ENCODE measurements at regions not wholly inside any gene's neighbourhood (a gene's known extent, or its start where the extent isn't known, plus 50 kb on each side); places are given as distances from the start of the nearest gene placed in this dataset.
"Not testable (repeated sequence)": the region's sequence is repeated elsewhere in the genome, so short reads cannot be mapped to it uniquely, and the experiment has no call there.

DNA sequence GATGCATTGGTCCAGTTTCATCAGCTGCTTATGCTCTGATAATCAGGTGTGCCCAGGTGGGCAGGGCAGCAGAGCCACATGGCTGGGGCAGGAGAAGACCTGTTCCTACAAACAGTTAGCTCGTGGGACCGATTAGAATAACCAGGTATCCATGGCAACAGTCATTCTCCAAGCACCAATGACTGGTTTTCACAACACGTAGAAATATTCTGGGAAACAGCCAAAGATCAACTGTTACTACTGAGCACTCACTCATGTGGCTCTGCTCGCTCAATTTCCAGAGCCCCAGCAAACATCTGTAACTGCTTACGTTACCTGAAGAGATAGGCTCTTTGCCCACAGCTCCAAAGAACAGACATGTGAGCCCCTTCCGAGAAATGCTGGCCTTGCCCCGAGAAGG, 302.0 kb downstream of the AGTPBP1 start:
- Histone ChIP-seq H3K27ac (no peak overlapping the region), H3K9me3 (peaks cover 0 to 3% (median 0%) of the 10 kb centered on the region in 4 donors), H3K36me3 (no peaks in the 10 kb centered on the region), H3K27me3 (no peaks in the 10 kb centered on the region), H3K4me1 (no peaks in the 10 kb centered on the region), H3K4me3 (no peak overlapping the region)
- DNase-seq (no peak), ATAC-seq (ENCODE audit: low FRiP score in 2 of 2) (no peak)
- TF ChIP-seq POLR2AphosphoS5 (IDR thresholded peaks at IDR 0.05) (no peak), POLR2A (IDR thresholded peaks at IDR 0.05) (no peak), EP300 (IDR thresholded peaks at IDR 0.05) (no peak)
- TF ChIP-seq, protein P1, sequence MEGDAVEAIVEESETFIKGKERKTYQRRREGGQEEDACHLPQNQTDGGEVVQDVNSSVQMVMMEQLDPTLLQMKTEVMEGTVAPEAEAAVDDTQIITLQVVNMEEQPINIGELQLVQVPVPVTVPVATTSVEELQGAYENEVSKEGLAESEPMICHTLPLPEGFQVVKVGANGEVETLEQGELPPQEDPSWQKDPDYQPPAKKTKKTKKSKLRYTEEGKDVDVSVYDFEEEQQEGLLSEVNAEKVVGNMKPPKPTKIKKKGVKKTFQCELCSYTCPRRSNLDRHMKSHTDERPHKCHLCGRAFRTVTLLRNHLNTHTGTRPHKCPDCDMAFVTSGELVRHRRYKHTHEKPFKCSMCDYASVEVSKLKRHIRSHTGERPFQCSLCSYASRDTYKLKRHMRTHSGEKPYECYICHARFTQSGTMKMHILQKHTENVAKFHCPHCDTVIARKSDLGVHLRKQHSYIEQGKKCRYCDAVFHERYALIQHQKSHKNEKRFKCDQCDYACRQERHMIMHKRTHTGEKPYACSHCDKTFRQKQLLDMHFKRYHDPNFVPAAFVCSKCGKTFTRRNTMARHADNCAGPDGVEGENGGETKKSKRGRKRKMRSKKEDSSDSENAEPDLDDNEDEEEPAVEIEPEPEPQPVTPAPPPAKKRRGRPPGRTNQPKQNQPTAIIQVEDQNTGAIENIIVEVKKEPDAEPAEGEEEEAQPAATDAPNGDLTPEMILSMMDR (IDR thresholded peaks at IDR 0.05): no peak
- 79 to 82% methylated on average over 7 of the region's 7 CpGs for WGBS, 2 donors

DNA sequence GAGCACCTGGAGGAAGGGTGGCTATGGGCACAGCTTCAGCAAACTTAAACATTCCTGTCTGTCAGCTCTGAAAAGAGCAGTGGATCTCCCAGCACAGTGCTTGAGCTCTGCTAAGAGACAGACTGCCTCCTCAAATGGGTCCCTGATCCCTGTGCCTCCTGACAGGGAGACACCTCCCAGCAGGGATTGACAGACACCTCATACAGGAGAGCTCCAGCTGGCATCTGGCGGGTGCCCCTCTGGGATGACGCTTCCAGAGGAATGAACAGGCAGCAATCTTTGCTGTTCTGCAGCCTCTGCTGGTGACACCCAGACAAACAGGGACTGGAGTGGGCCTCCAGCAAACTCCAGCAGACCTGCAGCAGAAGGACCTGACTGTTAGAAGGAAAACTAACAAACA, 307.8 kb downstream of the AGTPBP1 start:
- WGBS, 2 donors: 81 to 100% methylated on average over 2 of the region's 2 CpGs
- not testable (repeated sequence) for H3K27me3 ChIP-seq; H3K9me3 ChIP-seq; DNase-seq; H3K36me3 ChIP-seq; H3K4me3 ChIP-seq; H3K27ac ChIP-seq; ATAC-seq (ENCODE audit: low FRiP score in 2 of 2)
- H3K4me1 ChIP-seq: peaks cover 0 to 25% (median 10%) of the 10 kb centered on the region in 4 donors

DNA sequence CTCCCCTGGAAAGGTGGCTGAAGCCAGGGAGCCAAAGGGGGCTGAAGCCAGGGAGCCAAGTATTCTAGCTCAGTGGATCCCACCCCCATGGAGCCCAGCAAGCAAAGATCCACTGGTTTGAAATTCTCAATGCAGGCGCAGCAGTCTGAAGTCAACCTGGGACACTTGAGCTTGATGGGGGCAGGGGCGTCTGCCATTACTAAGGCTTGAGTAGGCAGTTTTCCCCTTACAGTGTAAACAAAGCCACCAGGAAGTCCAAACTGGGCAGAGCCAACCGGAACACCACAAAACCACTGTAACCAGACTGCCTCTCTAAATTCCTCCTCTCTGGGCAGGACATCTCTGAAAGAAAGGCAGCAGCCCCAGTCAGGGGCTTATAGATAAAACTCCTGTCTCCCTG, 308.2 kb downstream of the AGTPBP1 start:
- H3K27ac ChIP-seq; H3K36me3 ChIP-seq; H3K27me3 ChIP-seq; ATAC-seq (ENCODE audit: low FRiP score in 2 of 2); H3K4me3 ChIP-seq; H3K9me3 ChIP-seq: not testable (repeated sequence)
- peaks cover 0 to 25% (median 10%) of the 10 kb centered on the region in 4 donors for H3K4me1 ChIP-seq
- peak in 1 of 2 donors; percentile 52 for DNase-seq
- WGBS, 2 donors: 38 to 57% methylated on average over 3 of the region's 3 CpGs

DNA sequence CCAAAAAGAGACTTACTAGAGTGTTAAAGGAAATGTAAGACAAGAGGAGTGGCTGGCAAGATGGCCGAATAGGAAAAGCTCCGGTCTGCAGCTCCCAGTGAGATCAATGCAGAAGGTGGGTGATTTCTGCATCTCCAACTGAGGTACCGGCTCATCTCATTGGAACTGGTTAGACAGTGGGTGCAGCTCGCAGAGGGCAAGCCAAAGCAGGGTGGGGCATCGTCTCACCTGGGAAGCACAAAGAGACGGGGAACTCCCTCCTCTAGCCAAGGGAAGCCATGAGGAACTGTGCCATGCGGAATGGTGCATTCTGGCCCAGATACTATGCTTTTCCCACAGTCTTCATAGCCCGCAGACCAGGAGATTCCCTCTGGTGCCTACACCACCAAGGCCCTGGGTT, 308.7 kb downstream of the AGTPBP1 start:
- H3K36me3 ChIP-seq: no peaks in the 10 kb centered on the region
- no peak overlapping the region for H3K4me3 ChIP-seq
- no peaks in the 10 kb centered on the region for H3K27me3 ChIP-seq
- H3K9me3 ChIP-seq: peaks cover 0 to 3% (median 0%) of the 10 kb centered on the region in 4 donors
- ATAC-seq (ENCODE audit: low FRiP score in 2 of 2) (no peak), DNase-seq (no peak)
- 89 to 95% methylated on average over 8 of the region's 8 CpGs for WGBS, 2 donors
- H3K4me1 ChIP-seq: peaks cover 0 to 25% (median 10%) of the 10 kb centered on the region in 4 donors
- no peak for TF ChIP-seq POLR2AphosphoS5 (IDR thresholded peaks at IDR 0.05)
- TF ChIP-seq EP300 (IDR thresholded peaks at IDR 0.05): no peak
- TF ChIP-seq, protein P1 (IDR thresholded peaks at IDR 0.05): no peak
- no peak for TF ChIP-seq POLR2A (IDR thresholded peaks at IDR 0.05)
- H3K27ac ChIP-seq: no peak overlapping the region

DNA sequence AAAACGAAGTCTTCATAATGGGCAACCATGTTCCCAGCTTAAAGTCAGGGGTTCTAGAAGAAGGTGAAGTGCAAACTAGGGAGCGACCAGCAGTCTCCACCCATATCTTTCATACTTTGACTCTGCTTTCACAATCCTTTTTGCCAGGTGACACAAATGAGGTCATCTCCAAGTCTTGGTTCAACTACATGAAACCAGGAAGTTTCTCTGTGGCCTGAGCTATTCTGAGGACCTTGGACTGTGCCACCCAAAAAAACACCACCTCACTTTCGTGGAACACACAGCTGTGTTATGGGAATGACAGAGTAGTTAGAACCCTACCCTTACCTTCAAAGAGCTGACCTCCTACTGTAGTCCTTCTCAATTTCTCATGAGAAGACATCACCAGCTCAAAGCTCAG, 309.2 kb downstream of the AGTPBP1 start:
- no peaks in the 10 kb centered on the region for H3K36me3 ChIP-seq
- no peak overlapping the region for H3K4me3 ChIP-seq
- peaks cover 0 to 25% (median 10%) of the 10 kb centered on the region in 4 donors for H3K4me1 ChIP-seq
- H3K27me3 ChIP-seq: no peaks in the 10 kb centered on the region
- H3K9me3 ChIP-seq: peaks cover 0 to 3% (median 0%) of the 10 kb centered on the region in 4 donors
- ATAC-seq (ENCODE audit: low FRiP score in 2 of 2) (no peak), DNase-seq (no peak)
- H3K27ac ChIP-seq: no peak overlapping the region
- TF ChIP-seq EP300 (IDR thresholded peaks at IDR 0.05) (no peak), POLR2A (IDR thresholded peaks at IDR 0.05) (no peak), POLR2AphosphoS5 (IDR thresholded peaks at IDR 0.05) (no peak)
- WGBS, 2 donors: 81 to 90% methylated on average over 3 of the region's 3 CpGs

DNA sequence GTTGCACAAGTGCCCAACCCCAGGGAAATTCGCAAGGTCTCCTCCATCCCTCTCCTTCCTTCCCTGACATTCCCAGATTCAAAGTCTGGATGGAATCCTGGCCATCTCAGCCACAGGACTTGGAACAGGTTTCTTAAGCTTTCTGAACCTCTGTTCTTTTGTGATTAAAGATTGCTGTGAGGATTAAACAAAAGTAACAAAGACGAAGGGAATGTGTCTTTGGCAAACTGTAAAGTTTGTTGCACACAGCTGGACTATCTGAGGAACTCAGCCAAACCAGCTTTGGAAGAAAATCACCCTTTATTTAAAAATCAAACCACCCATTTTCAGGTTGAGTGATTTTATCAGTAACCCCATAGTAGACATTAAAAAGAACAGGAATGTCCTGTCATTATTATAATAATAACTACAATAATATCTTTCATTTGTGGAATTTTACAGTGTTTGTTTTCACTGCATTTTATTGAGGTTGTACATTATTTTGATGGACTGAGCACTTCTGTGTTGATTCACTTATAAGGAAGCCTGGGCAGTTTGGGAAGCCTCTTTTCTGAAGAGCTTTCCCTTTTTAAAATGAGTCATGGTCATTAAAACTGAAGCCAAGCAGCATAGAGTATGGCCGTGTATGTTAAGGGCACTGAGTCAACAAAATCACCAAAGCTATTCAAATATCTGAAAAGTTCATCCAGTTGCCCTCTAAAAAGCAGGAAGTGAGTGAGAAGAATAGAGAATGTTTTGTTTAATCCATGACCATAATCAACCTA, 310.2 kb downstream of the AGTPBP1 start:
- peaks cover 0 to 25% (median 10%) of the 10 kb centered on the region in 4 donors for H3K4me1 ChIP-seq
- H3K36me3 ChIP-seq: no peaks in the 10 kb centered on the region
- H3K9me3 ChIP-seq: peaks cover 0 to 3% (median 0%) of the 10 kb centered on the region in 4 donors
- no peak overlapping the region for H3K27ac ChIP-seq
- ATAC-seq (ENCODE audit: low FRiP score in 2 of 2) (no peak), DNase-seq (no peak)
- 42 to 47% methylated on average over 3 of the region's 3 CpGs for WGBS, 2 donors
- H3K4me3 ChIP-seq: no peak overlapping the region
- TF ChIP-seq EP300 (IDR thresholded peaks at IDR 0.05): no peak
- TF ChIP-seq, protein P1 (IDR thresholded peaks at IDR 0.05): no peak
- no peak for TF ChIP-seq POLR2A (IDR thresholded peaks at IDR 0.05)
- TF ChIP-seq POLR2AphosphoS5 (IDR thresholded peaks at IDR 0.05): no peak
- no peaks in the 10 kb centered on the region for H3K27me3 ChIP-seq
